Choroid plexus epithelial cell (primary cell): ENCODE measurements at regions not wholly inside any gene's neighbourhood (a gene's known extent, or its start where the extent isn't known, plus 50 kb on each side); places are given as distances from the start of the nearest gene placed in this dataset.

Experiments
- DNase-seq: peaks from one replicate; pipeline ENCODE4 v3.0.0-alpha.2; 2010; ENCODE audit warnings: low read depth
- H3K4me3 ChIP-seq: 2 replicates; pipeline ENCODE4 v1.5.1; 2011; ENCODE audit warnings: low read depth, mild to moderate bottlenecking, control low read depth, low read length, moderate library complexity
- TF ChIP-seq, protein P1 (sequence below): conservative IDR thresholded peaks from 2 replicates; pipeline ENCODE4 v1.5.1; 2011; ENCODE audit warnings: low read depth, mild to moderate bottlenecking, control low read depth, inconsistent platforms, low read length, moderate library complexity

- DNase-seq = peak; percentile 90
- no peak overlapping the region for H3K4me3 ChIP-seq
- TF ChIP-seq, protein P1, sequence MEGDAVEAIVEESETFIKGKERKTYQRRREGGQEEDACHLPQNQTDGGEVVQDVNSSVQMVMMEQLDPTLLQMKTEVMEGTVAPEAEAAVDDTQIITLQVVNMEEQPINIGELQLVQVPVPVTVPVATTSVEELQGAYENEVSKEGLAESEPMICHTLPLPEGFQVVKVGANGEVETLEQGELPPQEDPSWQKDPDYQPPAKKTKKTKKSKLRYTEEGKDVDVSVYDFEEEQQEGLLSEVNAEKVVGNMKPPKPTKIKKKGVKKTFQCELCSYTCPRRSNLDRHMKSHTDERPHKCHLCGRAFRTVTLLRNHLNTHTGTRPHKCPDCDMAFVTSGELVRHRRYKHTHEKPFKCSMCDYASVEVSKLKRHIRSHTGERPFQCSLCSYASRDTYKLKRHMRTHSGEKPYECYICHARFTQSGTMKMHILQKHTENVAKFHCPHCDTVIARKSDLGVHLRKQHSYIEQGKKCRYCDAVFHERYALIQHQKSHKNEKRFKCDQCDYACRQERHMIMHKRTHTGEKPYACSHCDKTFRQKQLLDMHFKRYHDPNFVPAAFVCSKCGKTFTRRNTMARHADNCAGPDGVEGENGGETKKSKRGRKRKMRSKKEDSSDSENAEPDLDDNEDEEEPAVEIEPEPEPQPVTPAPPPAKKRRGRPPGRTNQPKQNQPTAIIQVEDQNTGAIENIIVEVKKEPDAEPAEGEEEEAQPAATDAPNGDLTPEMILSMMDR = no peak
These were observed 105.5 kb upstream of the PITX1 start for GRCh38 chr5:135139381-135140134.

DNA sequence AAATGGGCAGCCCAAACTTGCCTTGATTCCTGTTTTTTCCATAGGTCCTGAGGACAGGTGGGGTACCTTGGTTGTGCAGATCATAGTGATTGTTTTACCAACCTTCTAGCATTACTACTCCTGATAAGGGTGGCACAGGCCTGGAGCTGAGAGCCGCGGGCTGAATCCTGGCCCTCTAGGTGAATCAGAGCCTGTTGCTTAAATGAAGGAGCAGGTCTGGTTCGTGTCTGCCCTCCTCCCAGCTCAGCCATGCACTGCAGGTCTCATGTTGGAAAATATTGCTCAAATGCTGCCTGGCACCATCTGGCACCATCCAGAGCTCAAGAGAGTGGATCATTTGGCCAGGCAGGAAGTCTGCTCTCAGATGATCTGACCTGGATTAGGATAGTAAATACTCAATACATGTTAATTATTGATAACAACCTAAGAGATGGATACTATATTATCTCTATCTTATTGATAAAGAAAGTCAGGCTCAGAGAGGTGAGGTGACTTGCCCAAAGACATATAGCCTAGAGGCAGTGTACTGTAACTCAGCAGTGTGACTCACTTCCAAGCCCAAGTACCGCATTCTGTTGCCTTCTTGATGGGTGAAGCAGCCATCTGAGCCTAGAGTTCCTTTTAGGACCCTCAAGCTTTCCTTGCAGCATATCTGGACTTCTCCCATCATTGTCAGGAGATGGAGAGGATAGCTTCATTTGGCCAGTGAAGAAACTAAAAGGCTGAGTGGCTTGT lies 104.3 kb upstream of the PITX1 start:
- TF ChIP-seq, protein P1 = no peak
- DNase-seq = no peak
- no peak overlapping the region for H3K4me3 ChIP-seq

DNA sequence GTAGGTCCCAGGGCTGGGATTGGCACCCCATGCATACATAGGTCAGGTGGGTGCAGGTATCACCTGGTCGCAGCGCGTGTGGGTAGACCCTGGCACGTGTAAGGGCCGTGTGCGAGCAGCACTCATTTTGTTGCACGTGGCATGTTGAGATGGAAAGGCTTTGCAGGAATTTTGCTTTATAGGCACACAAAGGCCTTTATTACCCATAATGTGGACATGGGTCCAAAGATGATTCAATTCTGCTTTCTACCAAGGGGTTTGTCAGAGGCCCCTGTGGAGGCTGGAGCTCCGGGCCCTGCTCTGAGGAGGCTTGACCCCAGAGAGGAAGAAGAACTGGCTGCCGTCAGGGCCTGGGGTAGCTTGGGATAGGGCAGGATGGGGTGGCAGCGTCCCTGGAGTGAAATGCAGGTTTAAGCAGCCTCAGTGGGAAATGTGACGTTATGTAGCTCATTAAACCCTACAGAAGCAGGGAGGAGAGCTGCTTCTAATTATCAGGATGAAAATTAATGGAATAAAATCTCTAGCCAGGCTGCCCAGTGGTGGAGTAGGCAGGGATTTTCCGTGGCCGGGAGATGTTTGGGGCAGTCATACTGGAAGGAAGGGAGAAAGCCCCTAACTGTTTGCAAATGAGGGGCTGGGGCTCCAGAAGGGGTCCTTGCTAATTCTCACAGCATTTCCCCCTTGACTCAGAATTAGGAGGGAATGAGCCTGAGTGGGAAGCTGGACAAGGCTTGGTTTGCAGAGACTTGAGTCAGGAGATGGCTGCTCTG lies 103.3 kb upstream of the PITX1 start:
- no peak overlapping the region for H3K4me3 ChIP-seq
- TF ChIP-seq, protein P1 = no peak
- DNase-seq = no peak

DNA sequence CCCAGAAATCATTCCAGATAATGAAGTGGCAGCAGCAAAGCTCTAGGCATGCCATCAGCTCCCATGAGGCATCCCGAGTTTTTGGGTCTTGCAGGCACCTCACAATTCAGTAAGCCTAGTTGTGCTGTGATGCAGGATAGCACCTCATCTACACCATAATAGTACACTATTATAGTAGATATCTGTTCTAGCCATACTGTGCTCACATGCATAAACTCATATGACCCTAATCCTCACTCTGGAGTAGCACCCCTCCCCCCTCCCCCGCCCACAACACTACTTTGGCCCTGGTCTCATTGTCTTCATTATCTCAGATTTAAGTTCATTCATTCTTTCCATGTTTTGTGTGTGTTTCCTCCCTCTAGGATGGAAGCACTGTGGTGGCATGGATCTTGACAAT lies 102.5 kb upstream of the PITX1 start:
- no peak for DNase-seq

DNA sequence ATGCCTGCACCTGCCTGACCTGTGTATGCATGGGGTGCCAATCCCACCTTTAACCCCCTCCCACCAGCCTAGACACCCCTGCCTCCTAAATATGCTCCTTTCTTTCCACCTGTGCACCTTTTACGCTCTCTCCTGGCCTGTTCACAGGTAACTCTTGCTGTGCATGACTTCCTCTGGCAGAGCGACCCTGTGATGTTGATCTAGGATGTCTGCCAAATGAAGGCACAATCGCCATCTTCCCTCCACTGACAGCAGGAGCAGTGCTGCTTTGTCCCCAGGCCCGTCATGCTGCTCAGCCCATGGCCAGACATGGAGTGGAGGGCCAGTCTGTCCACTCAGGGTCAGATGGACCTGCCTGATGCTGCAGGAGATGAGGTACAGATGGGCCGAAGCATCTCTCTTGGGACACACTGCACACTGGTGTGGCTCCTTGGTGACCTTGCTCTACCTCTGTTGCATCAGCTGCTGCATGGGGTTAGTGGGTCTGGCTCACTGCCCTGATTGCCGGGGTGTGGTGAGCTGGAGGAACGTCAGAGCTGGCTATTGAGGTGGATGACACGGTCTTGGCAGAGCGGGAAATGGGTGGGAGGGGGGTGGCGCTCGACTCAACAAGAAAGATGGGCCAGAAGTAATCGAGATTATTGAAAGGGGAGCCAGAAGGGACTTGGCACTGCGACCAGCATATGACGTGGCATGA lies 101.7 kb upstream of the PITX1 start:
- H3K4me3 ChIP-seq = no peak overlapping the region
- TF ChIP-seq, protein P1 = no peak
- no peak for DNase-seq

More for the DNA sequence above, 102.5 kb upstream of the PITX1 start:
- TF ChIP-seq, protein P1 = no peak
- H3K4me3 ChIP-seq = no peak overlapping the region

DNA sequence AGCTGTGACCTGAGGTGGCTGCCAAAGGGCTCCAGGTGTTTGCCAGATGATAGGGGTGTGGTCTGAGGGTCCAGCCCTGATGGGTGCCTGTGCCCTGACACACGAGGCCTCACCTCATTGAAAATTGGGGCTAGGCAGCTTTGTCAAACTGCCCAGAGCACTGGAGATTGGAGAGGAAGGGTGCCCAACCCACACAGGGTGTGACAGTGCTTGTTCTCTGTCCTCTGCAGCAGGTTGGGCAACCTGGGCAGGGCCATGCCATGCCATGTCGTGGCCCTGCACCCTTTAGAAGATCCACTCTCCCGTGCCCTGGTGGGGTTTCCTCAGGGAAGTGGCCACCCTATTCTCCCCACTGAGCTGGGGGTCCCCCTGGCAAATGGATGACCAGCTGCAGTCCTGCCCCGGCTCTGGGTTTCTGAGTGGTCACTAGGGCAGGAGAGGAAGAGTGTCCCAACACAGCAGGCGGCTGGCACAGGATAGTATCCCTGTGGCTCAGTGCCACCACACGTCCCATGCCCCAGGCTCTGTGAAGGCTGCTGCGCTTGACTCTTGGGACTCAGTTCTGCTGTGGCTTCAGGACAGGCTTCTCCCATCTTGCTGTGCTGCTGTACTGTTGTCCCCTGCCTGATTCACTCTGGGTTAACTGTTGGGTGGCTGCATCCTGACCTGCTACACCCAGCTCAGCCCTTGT lies 100.8 kb upstream of the PITX1 start:
- no peak overlapping the region for H3K4me3 ChIP-seq
- DNase-seq = no peak
- TF ChIP-seq, protein P1 = no peak
